Stimulated activated CD8-positive, alpha-beta memory T cell treated with anti-CD3 and anti-CD28 coated beads, Interleukin-4, amount 100 ng/mL, for 1 hour (primary cell): ENCODE measurements at regions not wholly inside any gene's neighbourhood (a gene's known extent, or its start where the extent isn't known, plus 50 kb on each side); places are given as distances from the start of the nearest gene placed in this dataset.
"Not testable (repeated sequence)": the region's sequence is repeated elsewhere in the genome, so short reads cannot be mapped to it uniquely, and the experiment has no call there.

ENCODE experiments used
- DNase-seq, 2 donors: peaks; one replicate each; pipeline ENCODE4 v3.0.0-alpha.2; 2020; ENCODE audit warnings: low read depth in 2 of 2, low spot score in 1 of 2

DNA sequence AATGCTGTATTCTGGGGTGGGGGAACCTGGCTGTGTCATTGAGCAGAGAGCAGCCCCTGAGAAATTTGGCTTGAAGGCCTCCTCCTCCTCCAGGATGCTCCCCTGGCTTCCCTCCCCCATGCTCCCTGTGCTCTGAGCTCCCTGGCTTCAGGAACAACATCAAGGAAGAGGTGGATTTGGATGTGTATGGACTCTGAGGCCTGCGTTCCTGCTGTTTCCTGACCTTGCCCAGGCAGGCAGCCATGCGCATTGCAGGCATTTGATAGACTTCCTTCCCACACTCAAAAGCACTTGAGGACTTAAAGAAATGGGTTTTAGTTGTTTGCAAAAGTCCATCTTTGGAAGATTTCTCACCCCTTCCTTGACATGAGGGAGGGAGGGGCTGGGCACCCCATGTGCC is 1317.1 kb downstream of the BRD1 start:
- no peak for DNase-seq

DNA sequence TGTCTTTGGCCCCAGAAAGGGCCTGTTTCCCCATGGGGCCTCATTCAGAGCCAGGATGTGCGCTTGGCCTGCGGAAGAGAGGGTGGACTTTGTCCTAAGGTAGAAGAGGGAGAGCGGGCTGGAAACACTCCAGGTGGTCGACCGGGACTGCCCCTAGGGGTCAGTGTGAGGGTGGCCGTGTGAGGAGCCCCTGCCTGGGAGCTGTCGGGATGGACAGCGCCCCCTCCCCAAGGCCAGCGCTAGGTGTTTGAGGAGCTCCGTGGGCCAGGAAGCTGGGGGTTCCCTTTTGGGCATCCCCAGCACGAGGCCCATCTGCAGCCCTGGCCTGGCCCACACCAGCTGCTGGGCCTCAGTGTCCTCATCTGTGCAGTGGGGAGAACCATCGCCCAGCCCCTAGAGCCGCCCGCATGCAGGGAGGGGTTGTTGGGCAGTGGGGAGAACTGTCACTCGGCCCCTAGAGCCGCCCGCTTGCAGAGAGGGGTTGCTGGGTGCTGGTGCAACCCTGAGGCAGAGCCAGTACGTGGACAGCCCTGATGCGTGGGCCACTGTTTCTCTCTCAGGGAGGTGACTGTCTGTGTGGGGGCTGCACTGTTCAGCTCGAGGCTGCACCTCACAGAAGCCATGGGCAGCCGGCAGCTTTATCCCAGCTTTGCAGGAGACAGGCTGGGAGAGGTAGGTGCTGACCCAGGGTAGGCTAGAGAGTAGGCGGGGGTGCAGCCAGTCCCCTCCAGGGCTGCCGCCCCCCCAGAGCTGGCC is 1319.9 kb downstream of the BRD1 start:
- DNase-seq, result no peak

DNA sequence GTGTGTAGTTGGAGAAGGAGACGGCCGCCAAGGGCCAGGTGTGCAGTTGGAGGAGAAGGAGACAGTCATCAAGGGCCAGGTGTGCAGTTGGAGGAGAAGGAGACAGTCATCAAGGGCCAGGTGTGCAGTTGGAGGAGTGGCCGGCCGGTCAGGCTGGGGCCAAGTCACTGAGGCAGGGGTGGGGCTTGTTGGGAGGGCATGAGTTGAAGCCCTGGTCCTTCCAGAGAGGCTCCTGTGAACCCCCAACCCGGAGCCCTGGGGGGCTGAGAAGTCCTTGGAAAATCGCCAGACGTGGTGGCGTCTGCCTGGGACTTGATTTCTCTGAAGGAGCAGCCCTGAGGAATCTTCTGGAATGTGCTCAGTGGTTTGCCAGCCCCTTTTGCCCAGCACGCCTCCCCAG is 1320.5 kb downstream of the BRD1 start:
- DNase-seq, result no peak

DNA sequence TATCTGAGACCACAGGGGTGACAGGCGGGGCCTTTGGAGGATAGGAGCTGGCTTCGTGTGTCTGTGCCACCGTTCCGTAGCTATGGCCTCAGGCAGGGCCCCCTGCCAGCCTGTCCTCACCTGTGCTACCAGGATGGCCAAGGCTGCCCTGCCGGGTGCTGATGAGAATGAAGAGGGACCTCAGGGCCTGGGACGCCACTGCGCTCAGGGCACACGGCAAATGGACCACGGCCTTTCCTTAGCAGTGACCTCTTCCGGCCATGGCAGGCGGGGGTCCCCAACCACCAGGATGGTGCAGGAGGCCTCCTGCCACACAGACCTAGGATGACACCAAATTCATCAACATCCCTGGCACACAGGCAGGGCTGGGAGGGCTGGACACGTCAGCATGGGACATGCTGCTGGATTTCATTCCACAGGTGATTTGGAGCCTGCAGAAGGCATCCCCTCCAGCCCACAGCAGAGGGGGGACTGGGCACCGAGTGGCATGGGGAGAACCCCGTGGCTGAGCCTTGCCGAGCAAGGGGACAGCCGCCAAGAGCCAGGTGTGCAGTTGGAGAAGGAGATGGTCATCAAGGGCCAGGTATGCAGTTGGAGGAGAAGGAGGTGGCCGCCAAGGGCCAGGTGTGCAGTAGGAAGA is 1321.0 kb downstream of the BRD1 start:
- DNase-seq, result no peak

DNA sequence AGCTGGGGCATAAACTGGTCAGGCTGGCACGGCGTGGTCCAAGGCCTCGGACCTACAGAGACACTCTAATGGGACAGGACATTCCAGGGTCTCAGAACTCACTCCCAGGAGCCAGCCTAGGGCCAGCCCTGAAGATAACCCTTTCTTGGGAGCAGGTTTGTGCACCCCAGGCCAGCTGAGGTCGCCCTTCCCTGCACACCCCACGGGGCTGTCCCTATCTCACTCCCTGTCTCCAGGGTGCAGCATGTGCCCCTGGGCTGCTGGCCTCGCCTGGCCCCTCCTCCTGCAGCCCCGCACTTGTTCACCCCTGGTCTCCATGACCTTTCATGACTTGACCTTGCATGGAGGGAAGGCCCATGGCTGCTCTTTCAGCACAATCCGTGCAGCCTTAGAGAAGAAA is 1321.8 kb downstream of the BRD1 start:
- DNase-seq, result no peak

DNA sequence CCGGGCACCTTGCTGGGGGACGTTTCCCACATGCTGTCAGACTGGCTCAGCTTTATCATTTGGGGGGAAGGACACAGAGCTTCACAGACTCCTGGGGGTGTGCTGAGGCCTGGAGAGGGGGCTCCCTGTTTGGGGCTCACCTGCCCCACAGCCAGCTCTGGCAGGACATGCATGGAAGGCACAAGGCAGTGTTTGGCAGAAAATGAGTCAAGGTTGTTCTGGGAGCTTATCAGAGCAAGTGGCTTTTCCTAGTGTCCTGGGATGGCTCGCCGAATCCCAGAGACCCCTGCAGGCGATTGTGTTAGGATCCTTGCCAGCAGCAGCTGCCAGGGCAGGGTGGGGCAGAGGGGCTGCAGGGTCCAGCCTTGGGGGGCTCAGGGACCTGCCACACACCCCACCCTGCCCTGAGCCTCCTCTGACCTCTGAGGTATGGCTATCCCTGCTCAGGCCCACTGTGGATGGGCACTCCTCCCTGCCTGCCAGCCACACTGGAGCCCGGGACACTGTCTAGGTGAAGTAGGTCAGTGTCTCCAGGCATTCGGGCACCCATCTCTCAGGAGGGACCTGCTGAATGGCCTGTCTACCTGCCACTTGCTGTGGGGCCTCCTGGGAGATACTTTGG is 1323.0 kb downstream of the BRD1 start:
- DNase-seq, result no peak

DNA sequence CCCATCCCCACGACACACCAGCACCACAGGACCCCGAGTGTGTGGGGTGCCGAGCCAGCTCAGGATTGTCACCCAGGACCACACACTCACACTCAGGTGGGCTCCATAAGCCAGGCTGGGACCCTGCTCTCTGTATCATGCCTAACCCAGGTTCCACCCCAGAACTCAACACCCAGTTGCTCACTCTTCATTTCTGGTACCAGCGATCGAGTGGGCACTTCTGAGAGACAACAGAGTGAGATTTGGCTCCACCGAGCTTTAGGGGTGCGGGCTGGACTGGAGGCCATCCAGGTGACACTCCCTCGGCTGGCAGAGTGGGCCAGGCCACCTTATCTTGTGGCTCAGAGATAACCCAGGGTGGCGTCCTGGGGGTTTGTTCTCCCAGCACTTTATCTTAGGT is 1323.8 kb downstream of the BRD1 start:
- no peak for DNase-seq

DNA sequence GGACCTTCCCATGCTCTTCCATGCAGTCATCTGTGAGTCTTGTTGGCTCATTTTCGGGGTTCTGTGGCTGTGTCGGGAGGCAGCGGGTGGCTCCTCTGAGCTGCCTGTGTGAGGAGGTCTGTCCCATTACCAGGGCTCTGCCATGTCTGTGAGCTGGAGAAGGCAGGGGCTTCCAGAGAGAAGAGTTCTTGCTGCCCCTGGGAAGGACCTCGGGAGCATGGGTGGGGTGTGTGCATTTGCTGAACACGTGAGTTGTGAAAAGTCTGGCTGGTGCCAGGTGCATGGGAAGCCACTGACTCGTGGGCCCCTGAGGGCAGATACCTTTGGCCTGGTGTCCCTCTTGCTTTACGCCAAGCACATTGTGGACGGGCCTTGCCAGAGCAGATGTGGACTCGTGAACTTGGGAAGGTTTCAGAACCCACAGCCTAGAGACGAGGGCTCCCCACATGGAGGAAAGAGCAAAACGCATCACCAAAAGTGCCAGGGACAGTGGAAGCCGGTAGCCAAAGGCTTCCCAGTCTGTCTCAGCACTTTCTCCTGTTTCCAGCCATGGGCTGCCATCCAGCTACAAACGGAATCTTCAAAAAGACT is 1324.5 kb downstream of the BRD1 start:
- no peak for DNase-seq

DNA sequence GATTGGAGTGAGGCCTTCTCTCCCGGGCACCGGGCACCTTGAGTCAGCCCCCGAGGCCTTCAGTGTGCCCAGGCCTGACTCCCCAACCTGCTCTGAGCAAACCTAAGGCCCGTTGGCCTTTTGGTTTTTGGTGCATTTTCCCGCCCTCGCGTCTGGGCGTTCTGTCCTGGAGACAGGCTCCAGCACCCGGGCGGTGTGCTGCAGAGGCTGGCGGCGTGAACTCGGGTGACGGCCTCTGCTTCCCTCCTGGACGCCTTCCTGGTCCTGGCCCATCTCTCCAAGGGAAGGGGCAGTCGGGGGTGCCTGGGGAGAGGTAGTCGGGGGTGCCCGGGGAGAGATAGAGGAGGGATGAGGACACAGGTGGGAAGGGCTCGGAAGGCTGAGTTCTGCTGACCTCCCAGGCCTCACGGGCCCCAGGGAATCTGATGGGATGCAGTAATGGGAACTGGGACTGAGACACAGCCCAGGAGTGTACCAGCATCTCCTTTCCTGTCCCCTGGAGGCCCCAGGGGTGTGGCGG is 1326.4 kb downstream of the BRD1 start:
- DNase-seq, result no peak

DNA sequence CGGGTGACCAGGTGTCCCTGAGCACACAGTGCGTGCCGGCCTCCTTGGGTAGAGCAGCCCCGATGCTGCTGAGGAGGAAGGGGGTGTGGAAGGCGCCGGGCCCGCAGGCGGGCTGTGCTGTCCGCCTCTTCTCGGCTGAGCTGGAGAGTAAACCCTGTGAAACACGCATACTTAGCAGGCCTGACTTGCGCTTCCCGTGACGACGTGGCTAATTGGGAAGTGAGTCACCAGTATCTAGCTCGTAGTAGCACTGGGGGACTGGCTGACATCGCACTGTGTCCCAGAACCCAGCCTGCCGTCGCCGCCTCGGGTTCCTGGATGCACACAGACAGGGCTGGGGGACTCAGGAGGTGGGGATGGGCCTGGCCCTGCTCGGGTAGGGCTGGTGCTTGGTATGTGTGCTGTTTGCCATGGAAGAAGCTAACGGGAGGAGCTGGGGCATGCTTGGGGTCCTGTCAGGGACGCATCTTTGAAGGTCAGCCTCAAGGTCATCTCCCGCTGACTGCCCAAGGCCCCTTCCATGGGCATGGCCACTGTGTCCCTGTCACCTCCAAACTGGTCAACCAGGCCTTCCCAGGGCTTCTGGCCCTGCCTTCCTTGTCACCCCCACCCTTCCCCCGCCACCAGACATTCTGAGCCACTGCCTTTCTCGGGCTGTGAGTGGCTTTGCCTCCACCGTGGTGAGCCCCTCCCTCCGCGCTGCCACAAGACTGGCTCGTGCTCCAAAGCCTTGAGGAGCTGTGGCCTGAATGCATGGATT is 1327.0 kb downstream of the BRD1 start:
- no peak for DNase-seq

DNA sequence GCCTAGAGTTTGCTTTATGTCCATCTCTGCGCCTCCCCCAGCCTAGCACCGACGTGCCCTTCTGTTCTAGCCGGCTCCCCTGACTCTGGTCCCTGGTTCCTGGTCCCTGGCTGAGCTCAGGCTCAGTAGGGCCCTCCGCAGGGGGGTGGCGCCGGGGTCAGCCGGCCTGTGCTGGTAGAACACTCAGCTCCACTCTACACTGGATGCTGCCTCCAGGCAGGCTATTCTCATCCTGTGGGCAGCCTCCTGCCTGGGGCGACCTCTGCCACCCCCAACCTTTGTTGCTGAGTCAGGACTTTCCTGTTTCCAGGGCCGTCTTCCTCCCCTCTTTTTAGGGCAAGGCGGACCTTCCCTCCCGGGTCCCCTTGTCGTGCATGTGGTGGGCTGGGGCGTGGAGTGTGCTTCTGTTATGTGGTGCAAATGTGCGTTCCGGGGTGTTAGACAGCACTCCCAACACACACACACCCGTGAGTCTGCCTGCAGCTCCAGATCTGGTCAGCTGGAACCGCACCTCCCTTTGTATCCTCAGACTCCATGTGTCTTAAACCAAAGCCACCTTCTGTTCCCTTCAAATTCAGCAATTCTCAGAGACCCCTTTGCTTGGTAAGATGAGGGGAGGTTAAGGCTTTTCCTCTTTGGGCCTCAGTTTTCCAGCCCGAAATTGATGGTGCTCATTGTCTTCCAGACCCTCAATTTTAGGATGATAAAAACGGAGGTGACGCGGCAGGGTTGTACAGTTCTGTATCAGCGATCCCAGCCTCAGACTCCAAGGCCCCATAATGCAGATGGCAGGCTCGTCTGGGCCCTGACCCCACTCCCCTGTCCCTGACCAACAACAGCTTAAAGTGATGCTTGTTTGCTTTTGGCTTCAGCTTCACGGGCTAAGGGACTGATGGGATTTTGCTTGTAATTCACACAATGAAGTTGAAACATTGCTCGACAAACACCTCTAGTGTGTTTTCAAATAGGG is 1327.9 kb downstream of the BRD1 start:
- DNase-seq, result no peak

DNA sequence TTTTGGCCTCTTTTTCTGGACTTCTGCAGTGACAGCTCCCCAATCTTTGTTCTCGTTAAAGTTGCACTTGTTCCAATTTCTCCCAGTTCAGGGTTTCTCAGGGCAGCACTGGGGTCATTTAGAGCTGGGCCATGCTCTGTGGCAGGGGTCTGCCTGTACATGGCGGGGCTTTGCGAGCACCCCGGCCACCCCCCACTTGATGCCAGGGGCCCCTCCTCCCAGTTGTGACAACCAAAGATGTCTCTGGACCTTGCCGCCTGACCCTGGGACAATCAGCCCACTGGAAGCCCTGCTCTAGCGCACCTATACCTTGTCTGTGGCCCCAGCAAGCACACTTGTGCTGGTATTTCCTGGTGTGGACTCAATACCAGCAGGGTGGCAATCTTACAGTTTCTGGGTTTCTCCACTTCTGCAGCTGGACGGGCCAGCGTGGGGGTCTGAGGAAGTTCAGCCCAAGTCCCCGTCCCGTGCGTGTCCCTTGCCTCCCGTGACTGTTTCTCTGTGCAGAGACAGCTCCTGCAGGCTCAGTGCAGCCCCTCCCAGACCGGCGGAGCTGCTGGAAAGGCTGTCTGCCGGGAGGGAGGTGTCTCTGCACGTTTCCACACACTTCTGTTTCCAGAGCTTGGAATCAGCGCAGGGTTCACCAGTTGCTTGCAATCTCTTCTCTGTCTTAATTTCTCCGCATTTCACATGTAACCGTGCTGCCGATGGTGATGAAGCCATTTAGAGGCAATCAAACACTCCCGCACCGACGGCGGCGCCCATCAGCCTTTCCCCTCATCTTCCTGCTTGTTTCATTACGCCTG is 1328.9 kb downstream of the BRD1 start:
- no peak for DNase-seq

DNA sequence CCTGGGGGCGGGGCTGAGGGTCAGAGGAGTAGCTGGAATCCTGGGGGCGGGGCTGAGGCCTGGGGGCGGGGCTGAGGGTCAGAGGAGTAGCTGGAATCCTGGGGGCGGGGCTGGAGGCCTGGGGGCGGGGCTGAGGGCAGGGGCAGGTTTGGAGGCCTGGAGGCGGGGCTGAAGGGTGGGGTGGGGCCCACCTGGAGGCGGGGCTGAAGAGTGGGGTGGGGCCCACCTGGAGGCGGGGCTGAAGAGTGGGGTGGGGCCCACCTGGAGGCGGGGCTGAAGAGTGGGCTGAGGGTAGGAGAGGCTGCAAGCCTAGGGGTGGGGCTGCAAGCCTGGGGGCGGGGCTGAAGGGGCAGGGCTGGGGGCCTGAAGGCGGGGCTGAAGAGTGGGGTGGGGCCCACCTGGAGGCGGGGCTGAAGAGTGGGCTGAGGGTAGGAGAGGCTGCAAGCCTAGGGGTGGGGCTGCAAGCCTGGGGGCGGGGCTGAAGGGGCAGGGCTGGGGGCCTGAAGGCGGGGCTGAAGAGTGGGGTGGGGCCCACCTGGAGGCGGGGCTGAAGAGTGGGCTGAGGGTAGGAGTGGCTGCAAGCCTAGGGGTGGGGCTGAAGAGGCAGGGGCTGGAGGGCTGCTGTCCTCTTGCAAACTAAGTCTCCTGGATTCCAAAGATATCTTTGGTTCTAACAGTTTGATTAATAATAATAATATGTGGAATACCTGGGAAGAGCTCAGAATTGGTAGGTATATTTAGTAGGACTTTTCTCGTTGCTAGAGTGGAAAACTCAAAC is 1329.7 kb downstream of the BRD1 start:
- not testable (repeated sequence) for DNase-seq

DNA sequence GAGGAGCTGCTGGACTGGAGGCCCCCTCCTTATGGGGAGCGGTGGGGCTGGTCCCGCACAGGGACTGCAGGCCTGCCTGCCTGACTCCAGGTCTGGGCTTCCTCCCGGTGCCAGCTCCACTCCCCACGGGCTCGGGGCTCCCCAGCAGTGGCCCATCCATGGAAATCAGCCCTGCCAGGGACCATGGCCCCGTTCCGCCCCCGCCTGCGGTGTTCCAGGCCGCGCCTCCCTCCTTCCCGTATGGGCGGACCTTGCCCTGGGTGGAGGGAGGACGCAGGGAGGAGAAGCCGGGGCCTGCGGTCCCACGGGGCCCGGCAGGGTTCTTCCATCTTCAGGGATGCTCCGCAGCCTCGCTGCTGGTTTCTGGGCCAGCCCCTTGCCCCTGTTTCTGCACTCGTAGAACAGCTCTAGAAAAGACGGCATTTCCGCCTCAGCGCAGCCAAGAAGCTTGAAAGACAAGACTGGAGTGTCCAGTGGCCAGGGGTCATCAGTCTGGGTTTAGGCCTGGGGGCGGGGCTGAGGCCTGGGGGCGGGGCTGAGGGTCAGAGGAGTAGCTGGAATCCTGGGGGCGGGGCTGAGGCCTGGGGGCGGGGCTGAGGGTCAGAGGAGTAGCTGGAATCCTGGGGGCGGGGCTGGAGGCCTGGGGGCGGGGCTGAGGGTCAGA is 1330.6 kb downstream of the BRD1 start:
- no peak for DNase-seq

DNA sequence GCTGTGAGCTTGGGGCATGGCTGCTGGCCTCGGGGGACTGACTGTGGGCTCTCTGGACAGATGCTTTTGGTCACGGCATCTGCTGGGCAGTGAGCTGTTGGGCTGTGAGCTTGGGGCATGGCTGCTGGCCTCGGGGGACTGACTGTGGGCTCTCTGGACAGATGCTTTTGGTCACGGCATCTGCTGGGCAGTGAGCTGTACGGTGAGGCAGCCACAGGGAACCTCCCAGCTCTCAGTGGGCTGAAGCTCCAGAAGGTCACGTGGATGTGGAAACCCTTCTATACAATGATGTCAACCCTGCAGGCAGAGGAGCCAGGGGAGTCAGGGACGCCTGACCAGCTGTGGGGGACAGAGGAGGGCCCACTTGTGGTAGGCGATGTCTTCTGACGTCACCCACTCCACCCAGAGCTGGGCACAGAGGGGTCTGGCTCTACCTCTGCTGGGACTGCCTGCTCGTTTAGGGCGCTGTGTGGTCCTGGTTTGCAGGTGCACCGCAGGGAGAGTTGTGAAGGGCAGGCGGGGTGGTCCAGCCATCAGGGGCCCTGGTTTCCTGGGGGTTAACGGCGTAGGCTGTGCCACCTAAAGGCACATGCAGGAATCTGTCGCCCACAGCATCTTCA is 1331.3 kb downstream of the BRD1 start:
- no peak for DNase-seq

DNA sequence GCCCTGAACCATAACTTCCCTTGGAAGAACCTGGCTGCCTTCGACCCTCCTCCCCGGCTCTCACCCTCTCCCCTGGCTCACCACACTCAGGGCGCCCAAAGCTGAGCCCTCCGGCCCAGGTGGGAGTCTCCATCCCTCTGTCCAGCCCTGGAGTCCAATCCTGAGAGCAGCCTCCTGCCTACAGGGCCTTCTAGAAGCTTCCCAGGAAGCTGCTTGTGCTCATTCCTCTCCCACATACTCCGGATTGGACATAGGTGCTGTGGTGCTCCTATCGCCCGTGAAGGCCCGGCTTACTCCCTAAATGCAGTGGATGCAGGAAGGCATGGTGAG is 1332.0 kb downstream of the BRD1 start:
- no peak for DNase-seq

DNA sequence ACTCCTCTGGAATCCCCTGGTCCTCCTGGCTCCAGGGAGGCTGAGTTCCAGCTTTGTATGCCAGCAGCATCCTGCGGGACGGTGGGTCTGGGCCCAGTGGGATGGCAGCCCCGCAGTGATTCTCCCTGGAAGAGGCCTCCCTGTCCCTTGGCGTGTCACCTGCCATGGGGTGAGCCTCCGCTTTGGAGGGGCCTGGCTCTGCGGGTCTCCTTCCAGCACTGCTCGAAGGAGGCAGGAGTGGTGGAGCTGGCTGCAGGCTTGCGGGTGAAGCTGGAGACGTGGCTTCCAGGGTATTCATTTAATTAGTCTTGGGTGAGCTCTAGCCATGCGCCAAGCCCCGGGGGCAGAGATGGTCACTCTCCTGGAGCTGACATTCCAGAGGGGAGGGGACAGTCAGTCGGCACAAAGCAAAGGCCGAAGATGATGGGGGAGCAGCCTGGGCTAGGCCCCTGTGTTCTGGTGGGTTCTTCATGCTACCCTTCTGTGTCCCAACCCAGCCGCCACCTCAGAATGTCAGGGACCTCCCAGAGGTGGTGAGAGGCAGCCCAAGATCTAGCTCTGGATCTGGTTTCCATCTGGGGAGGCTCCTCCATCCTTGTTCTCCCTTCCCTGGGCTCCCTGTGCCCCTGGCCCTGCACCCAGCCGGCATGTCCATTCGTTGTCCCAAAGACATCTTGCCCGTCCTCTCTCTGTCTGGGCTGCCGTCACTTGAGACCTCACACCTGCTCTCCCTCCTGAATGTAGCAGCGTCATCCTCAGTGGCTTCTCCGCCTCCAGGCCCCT is 1332.5 kb downstream of the BRD1 start:
- no peak for DNase-seq
